GM18519 (cell line): ENCODE measurements at regions not wholly inside any gene's neighbourhood (a gene's known extent, or its start where the extent isn't known, plus 50 kb on each side); places are given as distances from the start of the nearest gene placed in this dataset.

ENCODE experiments used
- ATAC-seq: cut with Tn5 transposase; IDR thresholded peaks from one replicate; pipeline ENCODE4 v1.9.1; 2021; ENCODE audit warnings: mild to moderate bottlenecking, moderate library complexity; ENCODE audit not compliant: unreplicated experiment, low FRiP score

GRCh38 chr5:166377756-166378155 lies 1913.7 kb upstream of the WWC1 start:
- no peak for ATAC-seq

DNA sequence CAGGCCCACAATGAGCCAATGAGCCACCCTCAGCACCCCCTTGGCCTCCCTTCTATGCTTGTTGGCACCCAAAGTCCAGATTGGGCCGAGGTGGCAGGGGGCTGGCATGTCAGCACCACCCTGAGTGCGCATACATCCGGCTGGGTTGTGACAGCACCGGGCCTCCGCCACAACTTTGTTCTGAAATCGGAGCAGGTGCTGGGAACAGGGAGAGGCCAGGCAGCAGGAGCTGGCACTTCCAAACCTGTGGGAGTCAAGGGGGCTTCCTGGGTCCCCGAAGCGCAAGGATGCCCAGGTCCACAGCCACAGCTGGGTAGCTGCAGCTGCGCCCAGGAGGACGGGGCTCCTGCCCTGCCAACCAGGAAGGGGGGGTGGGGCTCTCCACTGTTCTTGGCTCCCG lies 1911.9 kb upstream of the WWC1 start:
- ATAC-seq, result no peak

GRCh38 chr5:166382031-166382430 lies 1909.4 kb upstream of the WWC1 start:
- ATAC-seq, result no peak

DNA sequence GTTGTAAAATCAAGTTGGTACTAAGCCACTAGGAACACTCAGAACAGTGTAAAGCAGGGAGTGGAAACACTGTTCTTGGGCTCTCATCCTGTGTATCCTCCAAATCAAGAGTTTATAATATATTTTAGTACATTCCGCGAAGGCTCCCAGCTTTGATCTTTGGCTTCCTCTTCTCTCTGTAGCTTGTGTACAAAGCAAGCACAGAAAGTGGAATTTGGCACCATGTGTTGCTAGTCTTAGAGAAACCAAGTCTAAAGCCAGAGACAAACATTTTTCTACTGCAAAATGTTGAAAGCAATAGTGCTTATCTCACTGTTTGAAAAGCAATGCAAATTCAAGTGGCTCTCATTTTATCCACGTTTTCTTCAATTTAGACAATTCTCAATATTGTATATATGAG lies 1893.3 kb upstream of the WWC1 start:
- no peak for ATAC-seq

DNA sequence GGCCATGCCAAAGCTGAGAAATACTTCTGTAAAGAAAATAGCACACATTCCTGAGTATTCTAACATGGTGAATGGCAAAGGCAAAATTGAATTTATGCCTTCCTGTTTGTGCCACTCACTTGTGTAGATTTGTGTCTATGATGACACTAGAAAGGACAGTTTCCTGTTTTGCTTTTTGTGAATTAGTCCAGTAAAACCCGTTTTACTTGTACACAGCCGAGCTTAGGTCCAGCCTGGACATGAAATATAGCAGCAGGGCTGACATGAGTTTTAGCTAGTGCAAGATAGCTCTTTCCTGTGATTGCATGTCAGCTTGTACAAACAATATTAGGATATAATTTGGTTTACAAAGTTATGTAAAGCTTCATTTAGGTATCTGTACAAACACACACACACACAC lies 1891.7 kb upstream of the WWC1 start:
- ATAC-seq, result no peak

DNA sequence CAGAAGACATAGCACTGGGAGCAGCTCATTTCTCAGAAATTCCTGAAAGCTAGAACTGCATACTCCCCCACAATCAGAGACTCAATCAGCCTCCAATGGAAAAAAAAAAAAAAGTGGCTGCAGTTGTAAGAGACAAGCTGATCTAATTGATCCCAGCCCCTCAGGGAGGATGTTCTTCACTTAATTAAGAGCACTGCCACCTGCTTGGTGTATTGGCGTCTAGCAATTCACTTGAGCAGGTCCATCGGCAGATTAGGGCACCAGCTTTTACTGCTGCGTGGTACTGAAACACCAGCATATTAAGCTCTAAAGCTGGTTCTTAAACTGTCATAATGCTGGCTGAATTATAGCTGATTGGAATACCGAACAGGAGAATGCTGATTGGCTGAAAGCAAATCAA lies 1890.1 kb upstream of the WWC1 start:
- ATAC-seq, result no peak

DNA sequence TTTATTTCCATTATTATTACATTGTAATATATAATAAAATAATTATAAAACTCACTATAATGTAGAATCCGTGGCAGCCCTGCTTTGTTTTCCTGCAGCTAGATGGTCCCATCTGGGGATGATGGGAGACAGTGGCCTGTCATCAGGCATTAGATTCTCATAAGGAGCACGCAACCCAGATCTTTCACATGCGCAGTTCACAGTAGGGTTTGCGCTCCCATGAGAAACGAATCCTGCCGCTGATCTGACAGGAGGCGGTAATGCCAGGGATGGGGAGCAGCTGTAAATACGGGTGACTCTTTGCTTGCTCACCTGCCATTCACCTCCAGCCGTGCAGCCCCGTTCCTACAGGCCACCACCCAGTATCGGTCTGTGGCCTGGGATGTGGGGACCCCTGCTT lies 1879.3 kb upstream of the WWC1 start:
- ATAC-seq, result no peak

DNA sequence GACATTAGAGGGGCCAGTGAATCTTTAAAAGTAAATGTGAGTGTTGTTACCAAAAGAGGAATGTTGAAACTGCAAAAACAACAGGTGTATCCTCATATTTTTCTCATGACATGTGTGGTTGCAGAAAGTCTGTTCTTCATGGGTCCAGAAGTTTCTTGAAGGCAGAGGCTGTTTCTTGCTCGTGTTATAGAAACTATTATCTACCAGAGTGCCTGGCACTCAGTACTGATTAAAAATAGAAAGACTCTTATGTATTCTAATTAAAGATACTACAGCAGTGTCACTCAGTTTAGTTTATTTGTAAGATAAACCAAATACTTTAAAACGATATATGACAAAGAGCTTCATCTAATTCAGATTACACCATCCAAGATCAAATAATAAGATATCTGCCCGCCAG lies 1864.2 kb upstream of the WWC1 start:
- ATAC-seq, result no peak

DNA sequence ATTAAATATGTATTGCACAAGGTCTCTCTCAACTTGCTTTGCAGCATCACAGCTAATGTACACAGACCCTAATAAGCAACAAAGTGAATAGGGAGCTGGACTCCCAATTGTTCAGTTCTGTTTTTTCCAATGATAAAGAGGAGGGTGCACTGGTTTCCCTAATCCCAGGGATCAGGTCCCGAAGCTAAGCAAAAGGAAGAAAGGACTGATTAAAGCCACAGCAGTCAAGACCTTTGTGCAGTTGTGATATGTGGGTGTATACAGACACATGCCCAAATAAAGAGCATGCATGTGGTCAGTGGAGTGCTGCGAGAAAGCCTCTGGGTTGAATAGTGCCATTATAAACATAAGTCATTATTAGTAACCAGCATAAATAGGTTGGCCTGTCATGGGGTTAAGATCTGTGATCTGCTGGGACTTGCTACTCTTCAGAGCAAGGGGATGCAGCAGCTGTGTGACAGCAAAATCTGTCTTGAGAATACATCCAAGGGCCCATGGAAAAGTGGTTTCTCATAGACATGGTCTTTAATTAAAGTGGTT lies 1863.1 kb upstream of the WWC1 start:
- no peak for ATAC-seq

GRCh38 chr5:166430491-166431319 lies 1860.7 kb upstream of the WWC1 start:
- no peak for ATAC-seq

GRCh38 chr5:166431456-166431855 lies 1860.0 kb upstream of the WWC1 start:
- ATAC-seq, result no peak

DNA sequence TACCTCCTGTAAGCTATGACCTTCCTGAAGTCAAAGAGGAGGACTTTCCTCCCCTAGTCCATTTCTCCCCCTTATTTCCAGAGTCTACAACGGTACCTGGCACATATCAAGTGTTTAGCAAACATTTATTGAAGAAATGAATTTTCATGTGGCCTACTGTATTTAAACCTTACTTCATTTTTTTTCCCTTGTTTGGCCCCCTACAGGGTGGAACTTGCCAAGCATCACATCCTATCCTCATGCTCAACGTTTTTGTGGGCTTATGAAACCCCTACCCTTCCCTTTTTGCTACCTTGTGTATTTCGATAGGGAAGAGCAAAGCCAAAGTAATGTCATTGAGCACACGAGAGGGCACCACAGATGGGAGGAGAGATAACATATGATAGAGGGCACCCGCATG lies 1857.8 kb upstream of the WWC1 start:
- no peak for ATAC-seq

DNA sequence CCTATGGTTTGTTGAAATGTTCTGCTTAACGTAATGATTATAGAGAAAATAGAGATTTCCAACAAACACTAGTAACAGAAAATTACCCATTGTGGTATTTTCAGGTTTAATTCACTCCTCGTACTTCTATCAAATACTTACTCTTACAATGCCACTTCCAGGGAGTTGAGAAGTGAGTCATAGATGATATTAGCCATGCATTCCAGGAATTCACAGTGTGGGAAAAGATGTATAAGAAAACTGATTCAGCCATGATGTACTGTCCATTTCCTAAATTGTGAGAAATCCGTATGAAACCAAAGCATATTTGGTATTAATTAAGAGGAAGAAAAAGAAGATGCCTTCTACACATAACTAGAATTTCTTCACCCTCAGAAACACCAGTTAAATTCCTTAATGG lies 1854.6 kb upstream of the WWC1 start:
- ATAC-seq, result no peak

DNA sequence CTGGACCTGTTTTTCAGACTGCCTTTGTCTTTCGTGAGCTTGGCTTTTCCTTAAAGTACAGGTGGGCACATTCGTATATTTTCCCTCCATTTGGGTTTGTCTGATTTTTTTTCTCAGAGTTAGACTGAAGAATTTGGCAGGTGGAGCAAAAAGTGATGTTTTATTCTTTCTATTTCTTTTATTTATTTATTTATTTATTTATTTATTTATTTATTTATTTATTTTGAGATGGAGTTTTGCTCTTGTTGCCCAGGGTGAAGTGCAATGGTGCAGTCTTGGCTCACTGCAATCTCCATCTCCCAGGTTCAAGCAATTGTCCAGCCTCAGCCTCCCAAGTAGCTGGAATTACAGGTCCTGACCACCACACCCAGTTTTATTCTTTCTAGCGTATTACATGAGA lies 1805.1 kb upstream of the WWC1 start:
- ATAC-seq, result no peak

- no peak for ATAC-seq
These were observed 1802.9 kb upstream of the WWC1 start for GRCh38 chr5:166488560-166488959.

DNA sequence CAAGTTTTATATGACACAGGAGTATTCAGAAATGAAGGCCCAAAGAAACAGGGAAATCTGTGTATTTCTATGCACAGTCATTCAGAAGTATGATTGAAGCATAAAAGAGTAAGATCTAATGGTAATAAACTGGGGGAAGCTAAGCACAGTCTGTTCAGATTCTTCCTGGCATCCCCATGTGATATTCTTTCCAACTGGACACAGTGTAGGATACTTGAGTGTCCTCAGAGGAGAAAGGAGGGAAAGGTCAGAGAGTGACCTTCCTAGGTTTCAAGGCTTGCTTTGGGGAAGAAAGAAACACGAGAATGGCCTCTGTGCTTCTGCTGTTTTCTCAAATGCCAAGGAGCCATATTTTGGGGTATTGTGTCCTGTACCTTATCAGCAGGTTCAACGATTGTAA lies 1798.4 kb upstream of the WWC1 start:
- no peak for ATAC-seq

DNA sequence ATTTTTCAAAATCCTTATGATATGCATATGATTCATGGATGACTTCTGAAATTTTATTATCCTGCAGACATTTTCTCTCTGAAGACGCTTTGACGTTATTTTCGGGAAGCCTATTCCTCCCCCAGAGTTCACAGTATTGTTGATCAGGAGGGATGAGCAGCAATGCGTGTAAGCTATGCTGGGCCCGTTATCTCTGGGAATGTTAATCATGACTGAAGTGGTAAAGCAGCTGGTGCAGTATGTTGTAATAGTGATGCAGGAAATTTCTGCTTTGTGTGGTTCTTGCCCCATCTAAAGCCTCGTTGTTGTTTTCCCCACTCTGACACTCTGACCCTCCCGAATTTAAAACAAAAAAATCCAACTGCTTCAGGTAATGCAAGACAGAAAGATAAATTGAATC lies 1797.8 kb upstream of the WWC1 start:
- ATAC-seq, result no peak

DNA sequence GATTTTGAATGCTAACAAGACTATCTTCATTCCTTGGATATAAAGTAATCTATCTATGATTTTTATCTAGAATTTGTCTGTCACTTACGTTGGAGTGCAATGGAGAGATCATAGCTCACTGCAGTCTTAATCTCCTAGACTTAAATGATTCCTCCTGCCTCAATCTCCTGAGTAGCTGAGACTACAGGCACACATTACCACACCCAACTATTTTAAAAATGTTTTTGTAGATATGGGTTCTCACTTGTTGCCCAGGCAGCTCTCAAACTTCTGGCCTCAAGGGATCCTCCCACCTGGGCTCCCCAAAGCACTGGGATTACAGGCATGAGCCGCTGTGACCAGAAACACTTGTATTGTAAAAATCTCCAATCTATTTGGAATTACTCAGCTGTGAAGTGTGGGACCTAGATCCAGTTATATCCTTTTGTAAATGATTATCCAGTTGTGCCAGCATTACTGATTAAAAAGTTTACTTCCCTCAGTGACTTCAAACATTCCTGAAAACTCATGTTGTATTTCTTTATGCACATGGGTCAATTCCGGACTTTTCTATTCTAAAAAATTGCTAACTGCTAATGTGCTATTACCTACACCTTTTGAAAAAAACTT lies 1793.8 kb upstream of the WWC1 start:
- ATAC-seq, result no peak

- ATAC-seq, result no peak
These were observed 1791.8 kb upstream of the WWC1 start for GRCh38 chr5:166499447-166500240.

DNA sequence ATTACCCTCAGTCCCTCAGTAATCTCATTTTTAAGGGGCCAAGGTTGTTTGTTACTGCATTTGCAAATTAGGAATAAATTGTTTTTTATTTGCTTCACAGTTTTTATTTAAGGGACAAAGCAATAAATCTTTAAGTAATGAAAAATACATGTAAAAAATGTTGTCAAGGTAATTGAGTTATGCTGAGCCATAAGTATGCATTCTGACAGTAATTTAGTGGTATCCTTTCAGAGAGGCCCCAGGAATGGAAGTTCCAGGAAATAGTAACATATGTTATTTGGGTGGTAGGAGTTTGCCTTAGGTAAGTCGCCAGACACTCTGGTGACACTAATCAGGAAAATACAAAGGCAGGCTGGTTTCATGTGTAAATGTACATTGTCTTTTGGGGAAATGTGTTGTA lies 1787.9 kb upstream of the WWC1 start:
- no peak for ATAC-seq

- no peak for ATAC-seq
These were observed 1786.4 kb upstream of the WWC1 start for GRCh38 chr5:166505067-166505466.
